Daoy (cell line): ENCODE measurements at regions not wholly inside any gene's neighbourhood (a gene's known extent, or its start where the extent isn't known, plus 50 kb on each side); places are given as distances from the start of the nearest gene placed in this dataset.
"Not testable (repeated sequence)": the region's sequence is repeated elsewhere in the genome, so short reads cannot be mapped to it uniquely, and the experiment has no call there.

Source experiments
- DNase-seq: peaks from one replicate; pipeline ENCODE4 v3.0.0-alpha.2; 2015; ENCODE audit warnings: low read depth

DNA sequence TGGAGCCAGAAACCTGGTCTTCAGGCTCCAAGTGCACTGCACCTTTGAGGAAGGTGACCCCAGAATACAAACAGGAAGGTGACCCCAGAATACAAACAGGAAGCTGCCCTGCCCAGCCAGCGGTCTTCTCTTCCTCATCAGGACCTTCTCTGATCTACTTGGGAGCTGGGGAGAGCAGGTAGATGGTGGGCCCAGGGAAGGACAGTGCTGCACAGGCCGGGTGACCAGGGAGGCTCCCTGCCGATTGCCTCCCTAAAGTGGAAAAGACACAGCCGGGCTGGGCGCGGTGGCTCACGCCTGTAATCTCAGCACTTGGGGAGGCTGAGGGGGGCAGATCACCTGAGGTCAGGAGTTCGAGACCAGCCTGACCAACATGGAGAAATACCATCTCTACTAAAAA lies 151.8 kb upstream of the CHST15 start:
- no peak for DNase-seq

GRCh38 chr10:124244256-124244877 lies 151.0 kb upstream of the CHST15 start:
- DNase-seq = no peak

- no peak for DNase-seq
Measured at GRCh38 chr10:124243702-124244121, 150.3 kb upstream of the CHST15 start.

GRCh38 chr10:124242791-124243190 lies 149.4 kb upstream of the CHST15 start:
- no peak for DNase-seq

DNA sequence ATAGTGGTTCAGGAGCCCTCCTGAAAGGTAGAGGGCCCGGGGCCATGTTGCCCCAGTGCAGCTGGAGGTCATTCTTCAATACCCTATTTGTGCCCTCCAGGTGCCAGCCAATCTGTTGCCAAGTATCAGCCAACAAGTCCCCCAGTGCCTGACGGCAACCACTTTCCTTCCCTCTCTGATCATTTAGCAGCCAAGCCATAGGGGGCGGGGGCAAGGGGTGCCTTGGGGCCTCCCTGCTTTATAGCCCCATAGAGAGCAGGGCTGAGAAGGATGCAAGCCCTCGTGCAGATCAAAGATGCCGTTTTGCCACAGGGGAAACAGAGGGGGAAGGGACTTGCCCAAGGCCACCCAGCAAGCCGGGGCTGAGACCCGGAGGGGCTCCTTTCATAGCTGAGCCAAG lies 149.0 kb upstream of the CHST15 start:
- no peak for DNase-seq

DNA sequence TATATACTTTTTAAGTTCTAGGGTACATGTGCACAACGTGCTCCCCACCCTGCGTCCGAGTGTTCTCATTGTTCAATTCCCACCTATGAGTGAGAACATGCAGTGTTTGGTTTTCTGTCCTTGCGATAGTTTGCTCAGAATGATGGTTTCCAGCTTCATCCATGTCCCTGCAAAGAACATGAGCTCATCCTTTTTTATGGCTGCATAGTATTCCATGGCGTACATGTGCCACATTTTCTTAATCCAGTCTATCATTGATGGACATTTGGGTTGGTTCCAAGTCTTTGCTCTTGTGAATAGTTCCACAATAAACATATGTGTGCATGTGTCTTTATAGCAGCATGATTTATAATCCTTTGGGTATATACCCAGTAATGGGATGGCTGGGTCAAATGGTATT lies 148.1 kb upstream of the CHST15 start:
- not testable (repeated sequence) for DNase-seq

- DNase-seq = no peak
Measured at GRCh38 chr10:124240839-124241291, 147.5 kb upstream of the CHST15 start.

- DNase-seq = no peak
Measured at GRCh38 chr10:124239696-124240095, 146.3 kb upstream of the CHST15 start.

DNA sequence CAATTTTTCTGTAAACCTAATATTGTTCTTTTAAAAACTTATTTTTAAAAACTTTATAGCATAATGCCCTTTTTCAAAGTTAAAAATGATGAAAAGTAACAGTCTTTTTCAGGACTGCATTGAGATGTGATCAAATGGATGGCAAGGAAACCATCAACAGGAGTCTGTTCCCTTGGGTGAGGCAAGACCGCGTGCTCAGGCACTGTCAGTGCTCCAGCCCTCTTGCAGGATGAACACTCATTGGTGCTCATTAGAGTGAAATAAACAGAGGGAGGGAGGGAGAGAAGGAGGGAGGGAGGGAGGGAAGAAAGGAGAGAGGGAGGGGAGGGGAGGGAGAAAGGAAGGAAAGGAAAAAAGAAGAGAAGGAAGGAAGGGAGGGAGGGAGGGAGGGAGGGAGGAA lies 145.7 kb upstream of the CHST15 start:
- DNase-seq = no peak

- DNase-seq = no peak
Measured at GRCh38 chr10:124238367-124238766, 145.0 kb upstream of the CHST15 start.

GRCh38 chr10:124237282-124237961 lies 144.0 kb upstream of the CHST15 start:
- no peak for DNase-seq

- no peak for DNase-seq
Measured at GRCh38 chr10:124236816-124237215, 143.4 kb upstream of the CHST15 start.

DNA sequence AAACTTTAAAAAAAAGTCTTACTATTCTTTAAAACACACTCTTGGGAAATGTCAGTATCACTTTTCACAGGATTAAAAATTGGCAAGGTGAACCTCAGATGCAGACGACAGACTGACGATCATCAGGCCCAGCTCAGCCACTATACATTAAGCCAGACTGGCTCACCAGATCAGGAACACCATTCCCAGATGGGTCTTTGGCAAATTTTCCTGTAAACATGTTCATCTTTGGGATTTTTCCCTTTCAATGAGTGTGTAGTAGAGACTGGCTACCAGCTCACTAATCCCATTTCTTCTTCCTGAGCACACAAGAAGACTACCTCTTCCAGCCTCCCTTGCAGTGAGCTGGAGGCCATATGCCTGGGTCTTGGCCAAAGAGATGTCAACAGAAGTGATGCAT lies 142.7 kb upstream of the CHST15 start:
- DNase-seq = no peak

GRCh38 chr10:124235232-124235631 lies 141.8 kb upstream of the CHST15 start:
- DNase-seq = no peak

DNA sequence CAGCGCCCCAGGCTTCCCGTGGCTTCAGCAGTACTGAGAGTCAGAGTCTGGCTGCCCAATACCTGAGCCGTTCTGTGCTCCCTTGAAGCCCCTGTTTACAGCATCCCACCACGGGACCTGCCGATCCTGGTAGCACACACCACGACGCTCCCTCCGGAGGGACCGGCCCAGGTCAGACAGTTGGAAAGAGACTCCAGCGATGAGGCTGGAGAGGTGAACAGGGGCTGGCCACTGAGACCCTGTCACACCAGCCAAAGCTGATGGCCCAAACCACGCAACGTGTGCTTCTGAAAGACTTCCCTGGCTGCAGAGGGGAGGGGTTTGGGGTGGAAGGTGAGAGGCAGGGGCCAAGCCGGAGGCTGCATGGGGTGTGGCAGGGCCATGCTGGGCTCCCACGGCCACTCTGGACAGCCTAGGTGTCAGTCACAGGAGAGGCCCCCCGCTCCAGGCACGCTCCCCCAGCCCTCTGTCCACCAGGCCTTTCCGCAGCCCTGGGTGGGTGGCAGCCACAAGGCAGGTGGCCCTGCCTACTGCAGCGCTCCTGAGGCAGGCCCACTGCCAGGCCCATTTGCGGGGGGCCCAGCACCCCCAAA lies 140.2 kb upstream of the CHST15 start:
- no peak for DNase-seq

GRCh38 chr10:124232686-124233545 lies 139.5 kb upstream of the CHST15 start:
- DNase-seq = no peak

GRCh38 chr10:124231168-124232155 lies 138.1 kb upstream of the CHST15 start:
- no peak for DNase-seq

DNA sequence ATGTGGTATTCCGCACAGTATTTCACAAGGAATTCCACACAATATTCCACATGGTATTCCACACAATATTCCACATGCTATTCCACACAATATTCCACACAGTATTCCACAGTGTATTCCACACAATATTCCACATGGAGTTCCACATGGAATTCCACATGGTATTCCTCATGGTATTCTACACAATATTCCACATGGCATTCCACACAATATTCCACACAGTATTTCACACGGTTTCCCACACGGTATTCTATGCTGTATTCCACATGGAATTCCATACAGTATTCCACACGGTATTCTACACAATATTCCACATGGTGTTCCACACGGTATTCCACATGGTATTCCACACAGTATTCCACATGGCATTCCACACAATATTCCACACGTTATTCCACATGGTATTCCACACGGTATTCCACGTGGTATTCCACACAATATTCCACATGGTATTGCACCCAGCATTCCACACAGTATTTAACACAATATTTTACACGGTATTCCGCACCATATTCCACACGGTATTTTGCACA lies 137.3 kb upstream of the CHST15 start:
- DNase-seq = no peak

- DNase-seq = no peak
Measured at GRCh38 chr10:124229989-124230634, 136.7 kb upstream of the CHST15 start.
